Mesendoderm (in vitro differentiated cells): ENCODE measurements at regions not wholly inside any gene's neighbourhood (a gene's known extent, or its start where the extent isn't known, plus 50 kb on each side); places are given as distances from the start of the nearest gene placed in this dataset.
A peak's percentile ranks its signal among the peaks of the same experiment; 100 is the strongest.

Experiments used
- DNase-seq: peaks from one replicate; pipeline ENCODE4 v3.0.0; 2013
- H2AK5ac ChIP-seq: 2 replicates; pipeline ENCODE4 v1.6.1; 2013; ENCODE audit warnings: low read length, inconsistent platforms
- H2BK120ac ChIP-seq: 2 replicates; pipeline ENCODE4 v1.6.1; 2013; ENCODE audit warnings: low read depth, mild to moderate bottlenecking, low read length, moderate library complexity, mixed read lengths
- H2BK15ac ChIP-seq: replicated peaks from 2 replicates; pipeline ENCODE4 v1.6.1; 2013; ENCODE audit warnings: low read depth, mild to moderate bottlenecking, moderate library complexity
- H2BK5ac ChIP-seq: 2 replicates; pipeline ENCODE4 v1.6.1; 2013; ENCODE audit warnings: low read length, inconsistent platforms
- H3K18ac ChIP-seq: 2 replicates; pipeline ENCODE4 v1.6.1; 2013; ENCODE audit warnings: mild to moderate bottlenecking, low read length, mixed read lengths
- H3K23ac ChIP-seq: one replicate; pipeline ENCODE4 v1.6.1; 2013; ENCODE audit warnings: low read length
- H3K27ac ChIP-seq: 2 replicates; pipeline ENCODE4 v1.5.1; 2013; ENCODE audit warnings: low read depth, mild to moderate bottlenecking, inconsistent platforms, low read length, moderate library complexity
- H3K27me3 ChIP-seq: 2 replicates; pipeline ENCODE4 v1.6.1; 2013; ENCODE audit warnings: low read length, control low read depth, mild to moderate bottlenecking, inconsistent platforms; ENCODE audit not compliant: insufficient read depth, poor library complexity
- H3K36me3 ChIP-seq: 2 replicates; pipeline ENCODE4 v1.6.1; 2013; ENCODE audit warnings: low read length, inconsistent platforms; ENCODE audit not compliant: control insufficient read depth, insufficient read depth
- H3K4ac ChIP-seq: one replicate; pipeline ENCODE4 v1.6.1; 2013; ENCODE audit warnings: low read depth, mild to moderate bottlenecking, low read length, moderate library complexity
- H3K4me1 ChIP-seq: 2 replicates; pipeline ENCODE4 v1.6.1; 2013; ENCODE audit warnings: low read depth, low read length, inconsistent platforms; ENCODE audit not compliant: control insufficient read depth
- H3K4me2 ChIP-seq: 2 replicates; pipeline ENCODE4 v1.6.1; 2013; ENCODE audit warnings: low read length
- H3K4me3 ChIP-seq: 2 replicates; pipeline ENCODE4 v1.5.1; 2013; ENCODE audit warnings: mild to moderate bottlenecking, low read length
- H3K56ac ChIP-seq: one replicate; pipeline ENCODE4 v1.6.1; 2013; ENCODE audit warnings: low read length
- H3K79me1 ChIP-seq: 2 replicates; pipeline ENCODE4 v1.6.1; 2013; ENCODE audit warnings: low read length, inconsistent platforms
- H3K79me2 ChIP-seq: 2 replicates; pipeline ENCODE4 v1.6.1; 2013; ENCODE audit warnings: mild to moderate bottlenecking, low read length; ENCODE audit not compliant: control insufficient read depth, insufficient read depth
- H3K9ac ChIP-seq: 2 replicates; pipeline ENCODE4 v1.6.1; 2013; ENCODE audit warnings: low read length, inconsistent platforms
- H4K5ac ChIP-seq: one replicate; pipeline ENCODE4 v1.6.1; 2013; ENCODE audit warnings: low read length
- H4K8ac ChIP-seq: one replicate; pipeline ENCODE4 v1.6.1; 2013; ENCODE audit warnings: low read depth, mild to moderate bottlenecking, control low read depth, low read length, moderate library complexity
- WGBS: extraction: QIAGEN DNeasy Blood & Tissue Kit; methylation state at CpG from one replicate; pipeline ENCODE4 v1.1.7; 2013; ENCODE audit warnings: low lambda C conversion rate, missing lambda C conversion rate; ENCODE audit not compliant: insufficient coverage; ENCODE audit errors: extremely low coverage; 5-methylcytosine and 5-hydroxymethylcytosine counted together

GRCh38 chr6:98636941-98637340, 197.4 kb upstream of the POU3F2 start:
- peaks cover 4% of the 10 kb centered on the region for H3K4me1 ChIP-seq
- no peak overlapping the region for H3K9ac ChIP-seq
- no peak overlapping the region for H4K5ac ChIP-seq
- H2AK5ac ChIP-seq, result no peak overlapping the region
- no peaks in the 10 kb centered on the region for H3K27me3 ChIP-seq
- no peak overlapping the region for H2BK5ac ChIP-seq
- no peak overlapping the region for H3K23ac ChIP-seq
- no peak overlapping the region for H3K27ac ChIP-seq
- H3K79me2 ChIP-seq, result no peaks in the 10 kb centered on the region
- no peak overlapping the region for H2BK15ac ChIP-seq
- WGBS, result no CpG with 5 or more reads among the region's 1 CpG
- no peak overlapping the region for H2BK120ac ChIP-seq
- no peak overlapping the region for H3K4me3 ChIP-seq
- no peak overlapping the region for H3K18ac ChIP-seq
- DNase-seq, result no peak
- H4K8ac ChIP-seq, result no peak overlapping the region
- H3K36me3 ChIP-seq, result no peaks in the 10 kb centered on the region
- no peak overlapping the region for H3K56ac ChIP-seq
- H3K4ac ChIP-seq, result no peak overlapping the region
- H3K4me2 ChIP-seq, result no peak overlapping the region
- no peaks in the 10 kb centered on the region for H3K79me1 ChIP-seq

- Histone ChIP-seq H3K27ac (no peak overlapping the region), H3K18ac (no peak overlapping the region), H2BK120ac (no peak overlapping the region), H3K36me3 (no peaks in the 10 kb centered on the region), H3K79me2 (no peaks in the 10 kb centered on the region), H3K4ac (no peak overlapping the region), H3K56ac (no peak overlapping the region), H3K27me3 (no peaks in the 10 kb centered on the region), H2BK15ac (no peak overlapping the region), H3K79me1 (no peaks in the 10 kb centered on the region), H2AK5ac (no peak overlapping the region), H4K5ac (no peak overlapping the region), H3K9ac (no peak overlapping the region), H3K23ac (no peak overlapping the region), H4K8ac (no peak overlapping the region), H3K4me3 (no peak overlapping the region), H3K4me1 (peaks cover under 1% of the 10 kb centered on the region), H2BK5ac (no peak overlapping the region), H3K4me2 (no peak overlapping the region)
- no CpG with 5 or more reads among the region's 5 CpGs for WGBS
- no peak for DNase-seq
Observed at GRCh38 chr6:98639089-98639635, 195.2 kb upstream of the POU3F2 start.

GRCh38 chr6:98640366-98640765, 194.0 kb upstream of the POU3F2 start:
- Histone ChIP-seq H2BK120ac (no peak overlapping the region), H3K79me1 (no peaks in the 10 kb centered on the region), H3K4me1 (no peaks in the 10 kb centered on the region), H2AK5ac (no peak overlapping the region), H3K4me2 (no peak overlapping the region), H3K4ac (no peak overlapping the region), H3K23ac (no peak overlapping the region), H3K4me3 (no peak overlapping the region), H3K27ac (no peak overlapping the region), H3K56ac (no peak overlapping the region), H3K79me2 (no peaks in the 10 kb centered on the region), H4K5ac (no peak overlapping the region), H3K9ac (no peak overlapping the region), H3K36me3 (no peaks in the 10 kb centered on the region), H2BK15ac (no peak overlapping the region), H3K18ac (no peak overlapping the region), H2BK5ac (no peak overlapping the region), H3K27me3 (no peaks in the 10 kb centered on the region), H4K8ac (no peak overlapping the region)
- no peak for DNase-seq
- WGBS, result no CpG with 5 or more reads among the region's 5 CpGs

- H3K27ac ChIP-seq, result no peak overlapping the region
- no peak overlapping the region for H3K4me3 ChIP-seq
- no peak overlapping the region for H3K4ac ChIP-seq
- no peak overlapping the region for H4K8ac ChIP-seq
- no CpG with 5 or more reads among the region's 5 CpGs for WGBS
- no peaks in the 10 kb centered on the region for H3K4me1 ChIP-seq
- H2AK5ac ChIP-seq, result no peak overlapping the region
- H3K79me2 ChIP-seq, result no peaks in the 10 kb centered on the region
- H3K56ac ChIP-seq, result no peak overlapping the region
- peak overlapping the region; percentile 60 for H3K18ac ChIP-seq
- DNase-seq, result no peak
- no peak overlapping the region for H3K9ac ChIP-seq
- no peak overlapping the region for H2BK15ac ChIP-seq
- no peaks in the 10 kb centered on the region for H3K27me3 ChIP-seq
- no peaks in the 10 kb centered on the region for H3K36me3 ChIP-seq
- no peak overlapping the region for H2BK5ac ChIP-seq
- no peak overlapping the region for H2BK120ac ChIP-seq
- H3K23ac ChIP-seq, result no peak overlapping the region
- no peak overlapping the region for H3K4me2 ChIP-seq
- no peaks in the 10 kb centered on the region for H3K79me1 ChIP-seq
- H4K5ac ChIP-seq, result no peak overlapping the region
Observed at GRCh38 chr6:98641949-98642719, 192.2 kb upstream of the POU3F2 start.

- no peak overlapping the region for H2AK5ac ChIP-seq
- no peaks in the 10 kb centered on the region for H3K27me3 ChIP-seq
- no peak overlapping the region for H2BK15ac ChIP-seq
- no peaks in the 10 kb centered on the region for H3K79me2 ChIP-seq
- H3K18ac ChIP-seq, result no peak overlapping the region
- no peaks in the 10 kb centered on the region for H3K4me1 ChIP-seq
- H3K56ac ChIP-seq, result no peak overlapping the region
- no peak overlapping the region for H3K4me3 ChIP-seq
- no peak overlapping the region for H3K27ac ChIP-seq
- no peak overlapping the region for H2BK120ac ChIP-seq
- whole genome bisulfite sequencing, result no CpG with 5 or more reads among the region's 5 CpGs
- no peak for DNase-seq
- H2BK5ac ChIP-seq, result no peak overlapping the region
- H3K9ac ChIP-seq, result no peak overlapping the region
- no peak overlapping the region for H4K8ac ChIP-seq
- no peak overlapping the region for H3K4me2 ChIP-seq
- no peaks in the 10 kb centered on the region for H3K36me3 ChIP-seq
- no peak overlapping the region for H4K5ac ChIP-seq
- H3K23ac ChIP-seq, result no peak overlapping the region
- no peak overlapping the region for H3K4ac ChIP-seq
- H3K79me1 ChIP-seq, result no peaks in the 10 kb centered on the region
Observed at GRCh38 chr6:98644063-98644462, 190.3 kb upstream of the POU3F2 start.
